Medulla oblongata (tissue), 1 donor: ENCODE measurements at regions not wholly inside any gene's neighbourhood (a gene's known extent, or its start where the extent isn't known, plus 50 kb on each side); places are given as distances from the start of the nearest gene placed in this dataset.
"Not testable (repeated sequence)": the region's sequence is repeated elsewhere in the genome, so short reads cannot be mapped to it uniquely, and the experiment has no call there.

Experiments used
- DNase-seq: peaks from one replicate; pipeline ENCODE4 v3.0.0-alpha.2; 2015; ENCODE audit errors: extremely low spot score

DNA sequence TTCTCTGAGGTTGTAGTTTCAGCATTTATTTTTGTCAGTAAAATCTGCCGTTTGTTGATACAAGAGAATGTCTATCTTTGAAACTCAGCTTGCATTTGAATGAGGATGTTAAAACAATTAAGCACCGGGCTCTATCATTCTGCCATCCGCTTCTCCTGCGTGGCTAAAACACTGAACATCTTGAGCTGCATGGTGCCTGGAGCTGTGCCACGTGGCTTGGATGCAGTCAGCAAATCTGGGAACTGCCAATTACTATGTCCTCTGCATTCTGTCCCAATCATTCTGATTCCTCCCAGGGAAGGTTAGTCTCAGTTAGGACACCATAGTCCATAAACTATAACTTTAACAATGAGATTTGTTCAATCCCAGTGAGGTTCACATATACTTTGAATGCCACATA, 598.4 kb downstream of the FBXO15 start:
- no peak for DNase-seq

DNA sequence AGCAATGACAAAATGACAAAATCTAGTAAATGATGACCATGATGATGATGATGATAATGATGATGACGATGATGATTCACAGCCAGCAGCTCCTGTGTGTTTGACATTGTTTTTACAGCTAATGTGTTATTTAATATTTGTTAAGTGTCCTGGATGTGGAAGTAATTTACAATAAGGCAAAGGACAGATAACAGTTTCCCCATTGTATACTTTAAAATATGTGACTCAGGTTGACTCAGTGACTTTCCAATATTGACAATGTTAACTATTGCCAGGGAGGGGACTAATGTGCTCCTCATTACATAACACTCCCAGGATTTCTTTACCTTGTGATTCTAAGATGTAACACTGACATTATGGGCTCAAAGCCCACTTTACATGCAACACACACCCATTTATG, 602.2 kb downstream of the FBXO15 start:
- no peak for DNase-seq

DNA sequence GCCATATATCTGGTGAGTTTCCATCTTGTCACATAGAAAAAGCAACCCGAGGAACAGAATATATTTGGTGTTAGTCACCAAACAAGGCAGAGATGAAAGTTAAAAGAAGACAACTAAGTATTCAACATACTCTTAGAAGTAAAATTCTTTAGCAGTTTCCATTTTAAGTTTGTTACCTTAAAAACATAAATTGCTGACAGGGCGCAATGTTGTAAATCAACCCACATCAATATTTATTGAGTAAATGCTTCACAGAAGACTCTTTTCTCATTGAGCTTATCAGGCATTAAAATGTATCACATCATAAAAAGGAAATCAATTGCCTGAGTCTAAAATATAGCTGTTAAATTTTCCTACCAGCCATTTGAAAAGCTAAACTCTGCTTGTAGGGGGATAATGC, 603.0 kb downstream of the FBXO15 start:
- DNase-seq = no peak

DNA sequence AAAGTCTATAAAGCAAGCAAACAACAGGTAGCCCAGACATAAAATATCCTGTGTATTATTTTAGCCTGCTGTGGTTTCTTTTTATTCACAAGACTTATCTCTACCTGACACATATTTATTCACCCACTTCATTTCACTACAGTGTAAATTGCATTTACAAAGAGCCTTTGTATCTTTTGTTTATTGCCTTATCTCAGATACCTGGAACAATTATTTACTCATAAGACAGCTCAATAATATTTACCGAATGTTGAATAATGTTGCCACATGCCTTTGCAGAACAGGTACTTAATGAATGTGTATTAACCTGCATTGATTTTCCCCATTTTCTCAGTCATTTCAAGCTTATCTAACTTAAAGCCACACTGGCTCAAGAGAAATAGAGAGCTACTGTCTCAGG, 603.6 kb downstream of the FBXO15 start:
- DNase-seq = no peak

DNA sequence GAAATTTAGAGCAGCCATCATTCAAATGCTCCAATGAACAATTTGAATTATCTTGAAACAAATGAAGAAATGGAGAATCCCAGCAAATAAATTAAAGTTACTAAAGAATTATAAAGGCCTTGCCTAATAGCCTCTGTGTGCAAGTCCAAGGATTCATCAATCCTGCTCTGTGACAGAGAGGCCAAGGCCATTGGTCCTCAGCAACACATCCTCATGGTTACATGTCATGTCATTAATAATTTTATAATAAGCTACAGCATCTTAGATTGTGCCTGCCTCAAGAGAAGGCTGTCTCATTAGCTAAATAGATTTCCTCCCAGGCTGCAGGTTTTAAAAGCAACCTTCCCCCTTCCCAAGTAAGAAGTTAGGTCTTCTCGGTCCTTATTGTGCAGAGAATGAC, 611.6 kb downstream of the FBXO15 start:
- DNase-seq = no peak

DNA sequence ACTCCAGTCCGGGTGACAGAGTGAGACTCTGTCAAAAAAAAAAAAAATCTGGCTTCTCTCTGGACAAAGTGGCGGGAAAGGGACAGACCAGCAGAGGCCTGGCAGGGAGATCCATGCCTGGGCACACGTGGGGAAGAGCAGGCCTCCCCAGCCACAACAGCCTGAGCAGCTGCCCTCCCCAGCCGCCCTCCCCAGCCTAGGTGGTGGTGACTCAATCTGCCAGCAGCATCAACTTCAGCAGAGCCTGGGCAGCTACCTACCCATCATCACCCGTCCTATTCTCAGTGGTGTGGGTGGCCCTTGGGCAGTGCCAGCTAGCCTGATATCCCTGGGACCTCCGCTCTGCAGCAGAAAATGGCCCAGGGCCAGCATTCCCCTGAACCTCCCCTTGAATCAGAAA, 612.4 kb downstream of the FBXO15 start:
- DNase-seq = no peak

DNA sequence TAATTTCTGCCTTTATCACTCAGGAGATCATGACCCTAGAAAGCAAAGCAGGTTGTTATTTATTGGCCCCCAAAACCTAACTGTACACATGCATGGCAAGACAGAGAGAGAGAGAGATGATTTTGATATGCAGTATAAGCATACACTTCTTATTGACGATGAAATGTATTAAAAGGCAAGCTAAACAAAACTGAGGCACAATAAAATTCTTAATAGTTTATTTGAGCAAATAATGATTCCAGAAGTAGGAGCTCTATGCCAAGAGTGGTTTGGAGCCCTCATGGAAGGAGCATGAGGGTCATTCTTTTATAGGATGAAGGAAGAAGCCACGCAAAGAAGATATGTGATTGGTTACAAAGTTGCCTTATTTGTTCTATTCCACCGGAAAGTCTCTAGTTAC, 616.0 kb downstream of the FBXO15 start:
- DNase-seq = no peak

DNA sequence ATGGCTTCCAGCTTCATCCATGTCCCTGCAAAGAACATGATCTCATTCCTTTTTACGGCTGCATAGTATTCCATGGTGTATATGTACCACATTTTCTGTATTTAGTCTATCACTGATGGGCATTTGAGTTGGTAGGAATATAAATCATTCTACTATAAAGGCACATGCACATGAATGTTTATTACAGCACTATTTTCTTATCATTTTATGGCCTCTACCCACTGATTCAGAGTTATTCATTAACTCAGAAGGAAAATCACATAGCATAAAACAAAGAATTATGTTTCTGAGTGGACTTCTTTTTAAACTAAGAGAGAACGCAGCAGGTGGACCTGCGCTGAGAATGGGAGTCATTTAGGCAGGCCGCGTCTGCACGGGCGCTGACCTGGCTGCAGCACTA, 619.6 kb downstream of the FBXO15 start:
- DNase-seq = no peak

DNA sequence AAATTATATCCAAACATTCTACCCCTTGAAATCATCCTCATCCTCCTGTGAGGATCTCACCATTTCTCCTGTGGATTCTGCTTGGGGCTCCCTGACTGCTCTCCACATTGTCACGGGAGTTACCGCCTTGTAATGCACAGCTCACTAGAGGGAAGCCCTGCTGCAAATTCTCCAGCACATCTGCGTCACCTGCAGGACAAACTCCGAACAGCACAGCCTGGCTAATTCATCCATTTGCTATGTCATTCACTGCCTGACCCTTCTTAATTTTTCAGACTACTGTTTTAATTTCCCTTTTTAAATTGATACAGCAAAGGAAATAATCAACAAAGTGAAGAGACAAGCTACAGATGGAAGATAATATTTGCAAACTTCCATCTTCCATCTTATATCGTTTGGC, 627.4 kb downstream of the FBXO15 start:
- DNase-seq = no peak

DNA sequence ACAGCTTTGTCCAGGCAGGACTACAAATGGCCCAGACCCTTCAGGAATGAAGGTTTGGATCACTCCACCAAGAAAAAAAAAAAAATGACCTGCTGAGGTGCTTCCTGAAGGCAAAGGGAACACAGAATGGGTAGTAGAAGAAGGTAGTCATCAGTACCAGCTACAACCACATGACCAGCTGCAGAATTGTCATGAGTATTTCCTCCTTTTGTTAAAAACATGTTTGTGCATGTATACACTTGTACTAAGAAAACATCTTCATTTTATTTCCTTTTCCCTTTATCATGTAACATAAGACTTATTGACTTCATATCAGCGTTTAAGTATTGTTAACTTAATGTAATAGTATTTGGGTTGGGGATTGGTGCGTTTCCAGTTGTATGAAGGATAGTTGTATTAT, 631.6 kb downstream of the FBXO15 start:
- DNase-seq = not testable (repeated sequence)

DNA sequence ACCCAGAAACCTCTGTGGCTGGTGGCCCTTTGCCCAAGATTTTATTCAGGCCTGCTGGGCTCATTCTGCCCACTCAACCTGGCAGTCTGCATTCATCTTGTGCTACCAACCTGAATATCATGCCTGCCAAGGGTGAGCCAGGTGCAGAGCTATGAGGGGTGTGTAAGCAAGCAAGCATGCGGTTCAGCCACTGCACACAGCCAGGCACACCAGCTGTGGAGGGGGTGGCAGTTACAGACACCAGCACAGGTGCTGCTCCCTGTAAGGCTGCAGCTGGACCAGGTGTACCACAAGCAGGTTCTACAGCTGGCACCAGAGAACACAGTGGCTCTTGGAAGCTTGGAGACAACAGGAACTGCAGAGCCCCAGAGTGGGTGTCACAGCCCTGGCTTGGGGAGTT, 633.2 kb downstream of the FBXO15 start:
- no peak for DNase-seq

DNA sequence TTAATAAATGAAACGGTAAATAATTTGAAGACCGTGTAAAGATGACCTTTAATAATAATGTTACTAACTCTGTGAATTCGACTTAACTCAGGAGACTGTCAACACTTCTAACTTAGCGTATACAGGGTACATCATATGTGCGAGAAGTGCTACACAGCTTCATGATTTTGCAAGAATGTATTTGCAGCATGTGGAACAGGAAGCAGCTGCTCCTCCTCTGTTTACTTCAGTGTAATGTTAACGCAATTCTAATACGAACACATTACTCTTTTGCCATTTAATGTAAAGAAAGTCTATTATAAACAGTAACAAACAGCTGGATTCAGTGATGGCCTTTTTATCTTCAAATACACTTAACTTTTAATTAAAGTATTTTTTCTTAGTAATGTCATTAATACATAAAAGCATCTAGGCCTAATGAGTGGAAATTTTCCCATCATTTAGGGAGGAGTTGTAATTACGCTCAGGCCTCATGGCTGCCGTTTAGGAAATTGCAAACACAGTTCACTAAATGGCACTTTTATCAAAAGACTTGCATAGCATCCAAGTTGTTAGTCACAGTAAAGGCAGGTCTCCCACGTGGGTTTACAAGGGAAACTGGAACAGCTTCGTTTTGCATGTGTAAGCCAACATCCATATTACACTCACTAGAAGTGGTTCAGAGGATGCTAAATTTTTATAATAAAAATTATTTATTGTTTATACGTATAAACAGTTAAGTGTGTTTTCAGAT, 635.7 kb downstream of the FBXO15 start:
- no peak for DNase-seq

DNA sequence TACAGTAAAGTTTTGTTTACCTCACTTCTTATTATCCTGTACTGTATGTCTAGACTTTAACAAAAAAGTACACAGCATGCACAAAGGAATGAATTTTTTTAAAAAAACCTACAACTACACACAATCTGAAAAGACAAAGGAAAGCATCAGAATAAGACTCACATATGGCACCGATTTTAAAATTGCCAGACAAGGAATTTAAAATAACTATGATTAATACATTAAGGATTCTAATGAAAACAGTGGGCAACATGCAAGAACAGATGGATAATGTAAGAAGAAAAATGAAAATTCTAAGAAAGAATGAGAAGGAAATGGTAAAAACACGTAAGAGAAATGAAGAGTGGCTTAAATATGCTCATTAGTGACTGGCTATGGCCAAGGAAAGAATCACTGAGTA, 638.2 kb downstream of the FBXO15 start:
- no peak for DNase-seq

DNA sequence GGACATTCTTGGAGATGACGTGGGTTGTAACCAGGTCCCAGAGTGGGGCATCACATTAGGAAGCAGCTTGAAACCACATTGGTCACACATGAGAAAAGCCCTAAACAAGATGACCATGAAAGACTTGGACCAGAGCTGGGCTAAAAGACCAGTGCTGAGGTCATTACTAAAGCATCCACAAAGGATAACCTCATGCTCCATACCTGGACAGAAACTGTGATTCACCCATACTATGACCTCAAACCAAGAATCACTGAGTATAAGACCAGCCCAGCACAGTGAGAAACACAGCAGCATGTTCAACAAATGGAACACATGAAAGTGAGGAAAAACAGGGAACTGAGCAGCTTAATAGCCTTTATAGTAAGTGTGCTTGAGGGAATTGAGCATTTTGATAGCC, 635.5 kb upstream of the NETO1 start:
- no peak for DNase-seq

DNA sequence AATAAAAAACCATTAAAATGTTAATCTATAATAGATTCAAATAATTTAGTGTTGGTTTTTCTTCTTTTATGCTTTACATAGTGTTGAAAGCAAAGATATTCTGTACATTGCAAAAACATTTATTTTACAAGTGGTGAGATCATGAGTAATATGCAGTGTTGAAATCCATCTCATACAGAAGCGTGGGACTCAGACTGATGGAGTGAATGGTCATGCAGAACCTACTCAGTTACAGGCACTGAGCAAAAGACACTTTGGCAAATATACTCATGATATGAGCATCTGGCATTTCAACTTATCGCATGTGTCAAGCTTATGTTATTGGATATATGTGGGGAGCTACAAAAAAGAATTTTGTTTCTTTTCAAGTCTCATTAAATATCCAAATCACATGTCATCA, 620.2 kb upstream of the NETO1 start:
- no peak for DNase-seq

DNA sequence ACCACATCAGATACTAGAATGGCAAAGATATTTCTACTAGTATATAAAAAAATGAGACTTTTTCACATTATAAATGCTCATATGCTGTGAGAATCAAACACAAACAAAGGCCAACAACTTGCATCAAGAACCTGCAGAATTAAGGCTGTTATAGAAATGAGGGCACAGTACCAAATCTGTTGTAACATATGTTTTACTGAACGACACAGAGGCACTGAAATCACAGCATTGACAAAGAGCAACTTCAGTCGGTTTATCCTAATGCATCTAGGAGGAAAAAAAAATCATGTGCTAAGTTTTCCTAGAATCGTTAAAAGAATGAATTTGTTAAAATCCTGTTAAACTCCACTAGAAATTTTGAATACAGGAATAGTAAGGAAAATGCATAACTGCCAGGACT, 617.4 kb upstream of the NETO1 start:
- DNase-seq = no peak

DNA sequence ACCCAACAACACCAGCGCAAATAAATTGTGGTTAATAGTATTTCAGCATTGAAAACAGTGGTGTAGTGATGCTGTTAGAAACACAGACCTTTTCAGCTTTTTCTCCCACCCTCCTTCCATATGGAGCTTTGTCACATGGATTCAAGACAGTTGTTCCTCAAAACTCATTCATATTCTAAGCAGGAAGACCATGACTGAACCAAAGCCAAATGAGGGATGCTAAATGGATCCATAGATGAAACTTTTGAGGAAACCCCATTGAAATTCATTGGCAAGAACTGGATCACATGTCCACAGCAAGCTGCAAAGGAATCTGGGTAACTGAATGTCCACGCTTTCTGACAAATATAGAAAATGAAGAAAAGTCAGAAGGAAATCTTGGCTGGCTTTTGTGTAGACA, 615.1 kb upstream of the NETO1 start:
- DNase-seq = no peak

DNA sequence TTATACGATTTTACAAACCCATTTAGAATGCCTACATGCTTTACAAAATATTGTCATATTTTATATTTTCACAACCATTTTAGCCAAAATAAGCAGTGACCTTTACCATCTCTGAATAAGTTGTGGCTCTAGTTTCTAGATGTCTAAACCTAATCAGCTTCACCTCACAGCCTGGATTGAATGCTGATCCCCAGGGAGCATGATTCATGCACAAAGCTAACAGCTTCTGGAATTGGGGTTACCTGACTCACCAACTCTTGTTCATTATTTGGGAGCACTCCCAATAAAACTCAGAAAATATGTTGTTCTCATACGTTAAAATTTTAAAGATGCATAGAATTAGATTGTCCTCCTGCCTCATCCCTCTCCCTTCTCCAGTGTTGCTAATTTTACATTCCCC, 611.7 kb upstream of the NETO1 start:
- no peak for DNase-seq

DNA sequence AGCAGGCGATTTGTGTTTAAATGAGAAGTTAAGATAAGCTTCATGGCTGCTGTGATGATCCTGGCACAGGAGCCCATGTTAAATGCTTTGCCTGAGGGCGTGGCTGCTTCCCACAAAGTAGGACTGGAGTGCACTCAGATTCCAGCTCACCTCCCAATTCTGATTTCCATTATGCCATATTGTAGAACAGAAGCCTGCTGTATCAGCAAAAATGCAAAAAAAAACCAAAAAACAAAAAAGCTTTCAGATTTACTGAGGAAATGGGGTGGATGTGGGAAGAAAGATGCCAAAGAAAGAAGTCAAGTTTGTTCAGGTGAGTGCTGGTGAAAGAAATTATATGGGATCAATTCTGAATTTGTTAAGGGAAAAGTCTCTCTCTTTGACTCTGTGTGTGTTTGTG, 610.4 kb upstream of the NETO1 start:
- DNase-seq = no peak

DNA sequence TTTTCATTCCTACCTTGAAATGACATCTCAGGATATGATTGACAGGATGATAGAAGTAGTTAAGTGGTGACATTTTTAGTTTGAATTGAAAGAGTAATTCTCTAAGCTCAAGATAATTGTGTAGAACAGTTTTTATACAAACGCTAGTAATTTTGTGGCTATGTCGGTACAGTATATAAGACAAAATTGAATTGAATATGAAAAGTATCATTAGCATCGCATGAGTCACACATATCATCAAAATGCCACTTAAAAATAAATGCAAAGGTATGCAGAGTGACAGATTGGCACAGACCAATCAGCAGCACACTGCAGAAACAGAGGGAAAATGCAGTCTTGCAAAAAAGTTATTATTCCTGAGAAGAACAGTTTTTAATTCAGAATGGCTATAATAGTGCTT, 608.2 kb upstream of the NETO1 start:
- DNase-seq = no peak

DNA sequence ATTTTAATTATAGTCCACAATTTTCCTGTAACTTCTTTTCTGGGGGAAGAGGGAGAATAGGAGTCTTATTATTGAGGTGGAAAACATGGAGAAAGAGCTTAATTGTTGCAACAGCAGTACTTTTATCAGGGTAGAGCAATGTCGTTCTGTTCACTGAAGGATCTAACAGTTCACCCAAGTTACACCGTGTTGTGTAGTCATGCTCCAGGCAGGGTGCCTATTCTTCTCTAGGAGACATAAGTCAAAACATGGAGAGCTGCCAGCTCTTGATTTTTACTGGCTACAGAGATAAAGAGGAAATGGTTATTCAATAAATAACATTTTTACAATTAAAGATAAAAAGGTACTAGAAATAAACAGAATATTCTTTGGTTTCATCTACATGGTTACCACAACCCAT, 594.3 kb upstream of the NETO1 start:
- DNase-seq = no peak

DNA sequence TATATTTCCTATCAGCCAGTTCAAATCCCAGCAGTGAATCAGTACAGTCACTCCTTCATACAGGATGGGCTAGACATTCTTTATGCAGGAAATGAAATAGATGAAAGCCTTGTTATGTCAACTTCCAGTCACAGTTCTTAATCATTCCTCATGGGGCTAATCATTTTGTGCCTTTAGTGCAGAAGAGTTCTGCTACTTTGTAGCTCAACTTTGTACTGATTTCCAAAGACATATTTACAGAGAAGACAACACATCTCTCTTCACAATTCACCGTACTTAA, 593.9 kb upstream of the NETO1 start:
- no peak for DNase-seq

DNA sequence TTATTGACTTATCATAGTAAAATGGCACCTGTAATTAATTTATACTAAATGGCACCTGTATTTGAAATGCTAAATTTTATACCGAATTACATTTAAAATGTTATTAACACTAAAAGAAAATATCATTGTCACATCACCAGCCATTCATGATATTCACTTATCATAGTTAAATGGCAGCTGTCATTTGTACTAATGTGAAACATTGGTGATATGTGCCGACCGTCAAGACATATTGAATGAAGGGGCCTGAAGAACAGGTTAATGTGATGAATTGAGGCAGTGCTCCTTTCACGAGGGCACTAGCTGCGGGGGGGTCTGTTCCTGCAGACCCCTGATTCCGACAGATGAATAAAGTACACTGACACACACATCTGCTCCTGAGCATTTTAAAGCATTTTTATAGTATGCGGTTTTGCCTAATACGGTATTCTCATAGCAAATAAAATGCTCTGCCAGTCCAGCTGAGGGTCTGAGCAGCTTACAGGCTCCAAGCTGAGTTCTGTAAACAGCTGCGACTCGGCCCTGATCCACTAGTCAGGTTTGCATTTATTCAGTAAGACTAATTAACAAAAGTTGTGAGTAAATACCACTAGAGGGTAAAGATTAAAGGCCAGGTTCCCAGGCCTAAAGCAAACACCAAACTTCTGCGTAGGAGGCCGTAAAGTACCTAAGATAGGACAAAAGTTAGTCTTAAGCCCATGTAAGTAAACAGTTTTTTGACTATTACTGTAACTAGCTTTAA, 593.4 kb upstream of the NETO1 start:
- no peak for DNase-seq
